Activated CD4-positive, alpha-beta T cell treated with anti-CD3 and anti-CD28 coated beads for 4 hours (primary cell): ENCODE measurements at regions not wholly inside any gene's neighbourhood (a gene's known extent, or its start where the extent isn't known, plus 50 kb on each side); places are given as distances from the start of the nearest gene placed in this dataset.

Source experiments
- DNase-seq, 2 donors: peaks; one replicate each; pipeline ENCODE4 v3.0.0-alpha.2; 2020

DNA sequence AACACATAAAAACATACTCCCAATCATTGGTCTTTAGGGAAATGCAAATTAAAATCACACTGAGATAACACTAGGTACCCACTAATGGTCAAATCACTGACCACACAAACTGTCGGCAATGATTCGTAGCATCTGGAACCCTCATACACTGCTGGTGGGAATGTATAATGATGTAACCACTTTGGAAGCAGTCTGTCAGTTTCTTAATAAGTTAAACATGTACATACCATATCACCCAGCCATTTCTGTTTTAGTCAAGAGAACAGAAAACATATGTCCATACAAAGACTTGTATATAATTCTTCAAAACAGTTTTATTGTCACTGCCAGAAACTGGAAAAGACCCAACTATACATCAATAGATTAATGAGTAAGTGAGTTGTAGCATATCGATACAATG lies 63.3 kb upstream of the LRRC3B start:
- DNase-seq = no peak

DNA sequence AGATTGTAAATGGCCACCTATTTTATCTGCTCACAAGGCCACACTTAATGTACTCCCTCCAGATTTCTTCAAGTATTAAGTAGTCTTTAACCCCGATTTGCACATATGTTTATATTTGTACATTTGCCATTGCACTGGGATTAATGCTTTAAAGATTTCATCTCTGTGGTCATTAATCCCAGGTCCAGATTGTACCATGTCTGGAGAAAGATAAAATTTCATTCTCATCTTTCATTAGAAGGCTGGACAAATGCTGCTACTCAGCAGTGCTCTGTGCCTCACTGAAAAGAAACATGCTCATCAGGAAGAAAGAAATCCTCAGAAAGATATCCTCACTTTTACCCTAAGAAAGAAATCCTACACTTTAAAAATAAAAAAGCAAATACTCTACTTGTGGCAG lies 62.5 kb upstream of the LRRC3B start:
- DNase-seq = no peak

DNA sequence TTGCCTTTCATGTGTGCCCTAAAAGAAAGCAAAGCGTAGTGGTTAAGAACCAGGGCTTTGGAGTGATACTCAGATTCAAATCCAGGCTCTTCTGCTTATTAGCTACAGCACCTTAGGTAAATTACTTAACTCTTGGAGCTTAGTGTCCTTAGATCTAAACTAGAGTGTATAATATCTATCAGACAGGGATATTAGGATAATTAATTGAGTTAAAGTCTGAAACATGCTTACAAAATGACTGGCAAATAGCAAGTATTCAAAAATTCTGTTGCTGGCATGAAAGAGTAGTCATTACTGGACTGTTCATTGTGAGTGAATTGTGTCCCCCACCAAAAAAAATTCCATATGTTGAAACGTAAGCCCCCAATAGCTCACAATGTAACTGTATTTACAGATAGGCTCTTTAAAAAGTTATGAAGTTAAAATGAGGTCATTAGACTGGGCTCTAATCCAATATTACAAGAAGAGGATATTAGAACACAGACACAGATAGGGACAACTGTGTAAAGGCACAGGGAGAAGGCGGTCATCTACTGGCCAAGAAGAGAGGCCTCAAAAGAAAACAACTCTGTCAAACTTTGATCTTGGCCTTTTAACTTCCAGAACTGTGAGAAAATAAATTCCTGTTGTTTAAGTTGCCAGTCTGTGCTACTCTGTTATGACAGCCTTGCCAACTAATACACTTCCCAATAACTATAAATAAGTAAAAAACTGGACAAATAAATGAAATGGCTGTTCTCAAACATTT lies 60.4 kb upstream of the LRRC3B start:
- DNase-seq = no peak
